DOHH2 (cell line): ENCODE measurements at regions not wholly inside any gene's neighbourhood (a gene's known extent, or its start where the extent isn't known, plus 50 kb on each side); places are given as distances from the start of the nearest gene placed in this dataset.

Experiments
- EZH2phosphoT487 ChIP-seq: fragments of 200-600 bp; sonication (generic); IDR thresholded peaks from 2 replicates; pipeline ENCODE4 v1.6.1; 2017; ENCODE audit warnings: borderline replicate concordance, mild to moderate bottlenecking, antibody characterized with exemption, low read length, moderate library complexity, mixed read lengths
- TF ChIP-seq, protein P1 (sequence below): fragments of 200-600 bp; sonication (generic); IDR thresholded peaks from one replicate; pipeline ENCODE4 v1.5.1; 2014; ENCODE audit warnings: antibody characterized with exemption, mild to moderate bottlenecking, low read depth, low read length; ENCODE audit not compliant: poor library complexity, severe bottlenecking

- TF ChIP-seq, protein P1, sequence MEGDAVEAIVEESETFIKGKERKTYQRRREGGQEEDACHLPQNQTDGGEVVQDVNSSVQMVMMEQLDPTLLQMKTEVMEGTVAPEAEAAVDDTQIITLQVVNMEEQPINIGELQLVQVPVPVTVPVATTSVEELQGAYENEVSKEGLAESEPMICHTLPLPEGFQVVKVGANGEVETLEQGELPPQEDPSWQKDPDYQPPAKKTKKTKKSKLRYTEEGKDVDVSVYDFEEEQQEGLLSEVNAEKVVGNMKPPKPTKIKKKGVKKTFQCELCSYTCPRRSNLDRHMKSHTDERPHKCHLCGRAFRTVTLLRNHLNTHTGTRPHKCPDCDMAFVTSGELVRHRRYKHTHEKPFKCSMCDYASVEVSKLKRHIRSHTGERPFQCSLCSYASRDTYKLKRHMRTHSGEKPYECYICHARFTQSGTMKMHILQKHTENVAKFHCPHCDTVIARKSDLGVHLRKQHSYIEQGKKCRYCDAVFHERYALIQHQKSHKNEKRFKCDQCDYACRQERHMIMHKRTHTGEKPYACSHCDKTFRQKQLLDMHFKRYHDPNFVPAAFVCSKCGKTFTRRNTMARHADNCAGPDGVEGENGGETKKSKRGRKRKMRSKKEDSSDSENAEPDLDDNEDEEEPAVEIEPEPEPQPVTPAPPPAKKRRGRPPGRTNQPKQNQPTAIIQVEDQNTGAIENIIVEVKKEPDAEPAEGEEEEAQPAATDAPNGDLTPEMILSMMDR, result no peak
- TF ChIP-seq EZH2phosphoT487, result no peak
Observed at GRCh38 chr1:181179987-181180365, 91.5 kb downstream of the IER5 start.
